PC-3 (cell line): ENCODE measurements at regions not wholly inside any gene's neighbourhood (a gene's known extent, or its start where the extent isn't known, plus 50 kb on each side); places are given as distances from the start of the nearest gene placed in this dataset.
A peak's percentile ranks its signal among the peaks of the same experiment; 100 is the strongest.

Source experiments
- ATAC-seq: fragments of 200-7000 bp; cut with Tn5 transposase; 2 replicates; pipeline ENCODE4 v1.9.1; 2020; ENCODE audit warnings: mild to moderate bottlenecking, moderate library complexity
- BruUV-seq: library from RNA; stranded (reverse); fragments of 400-500 nt; replicated peaks from 2 replicates; lab custom pipeline; 2021; lab: Mats Ljungman, UMichigan
- CTCF ChIA-PET: fragments of 300-600 bp; sonication (Branson Sonifier 250); formaldehyde crosslinking; loops from one replicate; lab custom pipeline; 2022; ENCODE audit warnings: antibody characterized with exemption; lab: Charles Lee
- POLR2A ChIA-PET: fragments of 300-600 bp; sonication (Branson Sonifier 250); formaldehyde crosslinking; loops from one replicate; lab custom pipeline; 2022; ENCODE audit warnings: antibody characterized with exemption; ENCODE audit not compliant: unreplicated experiment; lab: Charles Lee
- DNase-seq: peaks from one replicate; pipeline ENCODE4 v3.0.0-alpha.2; 2015
- H2AFZ ChIP-seq: fragments of 300-600 bp; sonication (generic); 2 replicates; pipeline ENCODE4 v1.6.0; 2016; ENCODE audit warnings: antibody characterized with exemption, low read length
- H3F3A ChIP-seq: fragments of 300-600 bp; sonication (generic); one replicate; pipeline ENCODE4 v1.6.0; 2017; ENCODE audit warnings: antibody characterized with exemption, low read length, control low read depth, mild to moderate bottlenecking; ENCODE audit not compliant: unreplicated experiment
- H3K27ac ChIP-seq: fragments of 300-600 bp; sonication (generic); 2 replicates; pipeline ENCODE4 v1.5.1; 2016; ENCODE audit warnings: mild to moderate bottlenecking, low read length
- H3K27me3 ChIP-seq: fragments of 300-600 bp; sonication (generic); 2 replicates; pipeline ENCODE4 v1.6.1; 2016; ENCODE audit warnings: low read length, mixed read lengths
- H3K36me3 ChIP-seq: fragments of 300-600 bp; sonication (generic); 2 replicates; pipeline ENCODE4 v1.6.1; 2016; ENCODE audit warnings: low read depth, mixed run types, low read length, mixed read lengths
- H3K4me1 ChIP-seq: fragments of 300-600 bp; sonication (generic); 2 replicates; pipeline ENCODE4 v1.5.1; 2016; ENCODE audit warnings: low read length; ENCODE audit not compliant: insufficient read depth
- H3K4me2 ChIP-seq: fragments of 300-600 bp; sonication (generic); 2 replicates; pipeline ENCODE4 v1.6.0; 2016; ENCODE audit warnings: low read length
- H3K4me3 ChIP-seq: fragments of 300-600 bp; sonication (generic); 2 replicates; pipeline ENCODE4 v1.5.1; 2016; ENCODE audit warnings: mild to moderate bottlenecking, low read length, mixed read lengths
- H3K79me2 ChIP-seq: fragments of 300-600 bp; sonication (generic); 2 replicates; pipeline ENCODE4 v1.6.1; 2017; ENCODE audit warnings: low read length, mixed read lengths
- H3K9ac ChIP-seq: fragments of 300-600 bp; sonication (generic); 2 replicates; pipeline ENCODE4 v1.6.0; 2016; ENCODE audit warnings: mild to moderate bottlenecking, low read length
- H3K9me2 ChIP-seq: fragments of 300-600 bp; sonication (generic); replicated peaks from 2 replicates; pipeline ENCODE4 v1.6.1; 2016; ENCODE audit warnings: mixed run types, low read length, mixed read lengths
- H3K9me3 ChIP-seq: fragments of 300-600 bp; sonication (generic); 2 replicates; pipeline ENCODE4 v1.6.1; 2016; ENCODE audit warnings: low read length, mixed read lengths
- H4K20me1 ChIP-seq: fragments of 300-600 bp; sonication (generic); 2 replicates; pipeline ENCODE4 v1.6.1; 2016; ENCODE audit warnings: low read length, mixed read lengths
- CTCF ChIP-seq: fragments of 300-600 bp; sonication (generic); conservative IDR thresholded peaks from 2 replicates; pipeline ENCODE4 v1.5.1; 2017; ENCODE audit warnings: antibody characterized with exemption, low read depth, mild to moderate bottlenecking, low read length
- EZH2 ChIP-seq: fragments of 300-600 bp; sonication (generic); IDR thresholded peaks from one replicate; pipeline ENCODE4 v1.6.1; 2017; ENCODE audit warnings: antibody characterized with exemption, mild to moderate bottlenecking, low read length; ENCODE audit not compliant: unreplicated experiment
- EZH2phosphoT487 ChIP-seq: fragments of 300-600 bp; sonication (generic); IDR thresholded peaks from 2 replicates; pipeline ENCODE4 v1.6.1; 2018; ENCODE audit warnings: mild to moderate bottlenecking, antibody characterized with exemption, low read length, borderline replicate concordance
- intact Hi-C: fragments of 100-400 bp; cut with micrococcal nuclease; formaldehyde crosslinking; loops from 2 replicates; pipeline ENCODE4 v1.9.0; 2023

DNA sequence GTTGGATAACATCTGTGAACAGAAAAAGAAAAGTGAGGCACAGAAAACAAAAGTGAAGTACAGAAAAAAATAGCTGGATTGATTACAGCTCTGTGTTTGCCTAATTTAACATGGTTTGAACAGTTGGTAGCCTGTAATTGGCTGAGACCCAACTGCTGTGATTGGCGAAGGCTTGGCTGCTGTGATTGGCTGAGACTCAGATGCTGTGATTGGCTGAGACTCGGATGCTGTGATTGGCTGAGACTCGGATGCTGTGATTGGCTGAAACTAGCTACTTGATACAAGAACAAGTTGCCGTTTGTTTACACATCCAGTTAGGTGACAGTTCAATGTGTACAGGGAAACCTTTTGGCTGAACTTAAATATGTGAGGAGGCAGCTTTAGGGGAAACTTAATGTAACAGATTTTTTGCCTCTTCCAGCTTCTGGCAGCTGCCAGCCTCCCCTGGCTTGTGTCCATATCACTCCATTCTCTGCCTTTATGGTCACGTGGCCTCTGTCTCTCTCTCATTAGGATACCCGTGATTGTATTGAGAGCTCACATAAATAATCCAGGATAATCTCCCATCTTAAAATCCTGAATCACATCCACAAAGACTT, 223.4 kb upstream of the FOXA2 start:
- Histone ChIP-seq H3K9ac (no peak overlapping the region), H3K9me2 (no peaks in the 10 kb centered on the region), H3K79me2 (no peaks in the 10 kb centered on the region), H3K9me3 (no peaks in the 10 kb centered on the region), H3K4me2 (peak overlapping the region; percentile 43), H3F3A (no peaks in the 10 kb centered on the region), H3K27ac (peak overlapping the region; percentile 22; the same call in 1 of the 2 replicates), H3K4me3 (no peak overlapping the region; the same call in 1 of the 2 replicates), H4K20me1 (no peaks in the 10 kb centered on the region), H3K27me3 (no peaks in the 10 kb centered on the region), H3K36me3 (no peaks in the 10 kb centered on the region), H2AFZ (peak overlapping the region; percentile 2; the same call in 1 of the 2 replicates), H3K4me1 (peaks cover 26% of the 10 kb centered on the region)
- TF ChIP-seq CTCF, result no peak
- TF ChIP-seq EZH2phosphoT487, result no peak
- no peak for TF ChIP-seq EZH2
- CTCF ChIA-PET, result interaction anchor here (0.6 kb wide), 1 partner anchor 384 kb away, joined by 3 read pairs; no protein-coding TSS in a partner anchor
- no TSS peak for BruUV-seq
- POLR2A ChIA-PET, result no interaction called here
- intact Hi-C loops, result no loop called here
- ATAC-seq, result no peak
- peak; percentile 51 for DNase-seq

DNA sequence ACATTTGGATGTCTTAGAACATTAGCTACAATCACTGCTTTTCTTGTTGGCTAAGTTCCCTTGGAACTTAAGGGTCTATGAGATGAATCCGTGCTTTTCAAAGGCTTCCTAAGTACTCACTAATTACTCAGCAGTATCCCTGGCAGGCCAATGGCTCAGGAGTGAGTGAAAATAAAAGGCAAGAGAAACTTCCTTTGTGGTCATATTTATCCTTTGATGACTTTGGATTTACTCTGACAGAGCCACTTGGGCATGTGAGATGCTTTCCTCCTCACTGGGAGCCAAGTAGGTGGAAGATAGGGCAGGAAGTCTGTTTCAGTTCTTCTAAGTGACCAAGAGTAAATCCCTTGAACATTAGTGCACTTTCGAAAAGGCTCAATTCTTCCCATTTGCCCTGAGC, 224.3 kb upstream of the FOXA2 start:
- intact Hi-C loops, result no loop called here
- ATAC-seq (no peak), DNase-seq (peak; percentile 46)
- no peak overlapping the region for H3K9ac ChIP-seq
- TF ChIP-seq EZH2phosphoT487 (no peak), CTCF (no peak), EZH2 (no peak)
- no peak overlapping the region for H2AFZ ChIP-seq
- H3K27me3 ChIP-seq, result no peaks in the 10 kb centered on the region
- H3K4me1 ChIP-seq, result peaks cover 26% of the 10 kb centered on the region
- no peak overlapping the region for H3K4me3 ChIP-seq
- no peaks in the 10 kb centered on the region for H3K9me2 ChIP-seq
- H3K79me2 ChIP-seq, result no peaks in the 10 kb centered on the region
- ChIA-PET POLR2A (no interaction called here), CTCF (no interaction called here)
- H3F3A ChIP-seq, result no peaks in the 10 kb centered on the region
- H3K4me2 ChIP-seq, result no peak overlapping the region
- BruUV-seq, result no TSS peak
- no peaks in the 10 kb centered on the region for H3K9me3 ChIP-seq
- H3K36me3 ChIP-seq, result no peaks in the 10 kb centered on the region
- no peak overlapping the region for H3K27ac ChIP-seq
- no peaks in the 10 kb centered on the region for H4K20me1 ChIP-seq

GRCh38 chr20:22810030-22810429, 225.1 kb upstream of the SSTR4 start:
- ChIA-PET CTCF (no interaction called here), POLR2A (no interaction called here)
- intact Hi-C loops, result no loop called here

More at GRCh38 chr20:22810030-22810429, 225.1 kb upstream of the SSTR4 start:
- ATAC-seq, result no peak
- DNase-seq, result no peak
- H3K9ac ChIP-seq, result no peak overlapping the region
- H3K4me3 ChIP-seq, result no peak overlapping the region
- no peaks in the 10 kb centered on the region for H3K79me2 ChIP-seq
- no TSS peak for BruUV-seq
- H3F3A ChIP-seq, result no peaks in the 10 kb centered on the region
- no peak overlapping the region for H3K27ac ChIP-seq
- H4K20me1 ChIP-seq, result no peaks in the 10 kb centered on the region
- H2AFZ ChIP-seq, result no peak overlapping the region
- H3K4me1 ChIP-seq, result peaks cover 26% of the 10 kb centered on the region
- no peak overlapping the region for H3K4me2 ChIP-seq
- H3K36me3 ChIP-seq, result no peaks in the 10 kb centered on the region
- TF ChIP-seq CTCF, result no peak
- TF ChIP-seq EZH2phosphoT487, result no peak
- no peak for TF ChIP-seq EZH2
- H3K9me3 ChIP-seq, result no peaks in the 10 kb centered on the region
- no peaks in the 10 kb centered on the region for H3K27me3 ChIP-seq
- no peaks in the 10 kb centered on the region for H3K9me2 ChIP-seq
